Erythroblast (primary cell): ENCODE measurements at regions not wholly inside any gene's neighbourhood (a gene's known extent, or its start where the extent isn't known, plus 50 kb on each side); places are given as distances from the start of the nearest gene placed in this dataset.
"Not testable (repeated sequence)": the region's sequence is repeated elsewhere in the genome, so short reads cannot be mapped to it uniquely, and the experiment has no call there.

Experiments used
- DNase-seq, 2 experiments: peaks; one replicate each; lab custom pipeline; 2025; lab: John Stamatoyannopoulos, UW
- GATA1 ChIP-seq: IDR thresholded peaks from 2 replicates; pipeline ENCODE4 v1.6.1; 2011; ENCODE audit warnings: low read depth, mild to moderate bottlenecking, control low read depth, low read length, moderate library complexity
- POLR2A ChIP-seq: IDR thresholded peaks from 2 replicates; pipeline ENCODE4 v1.6.1; 2011; ENCODE audit warnings: mild to moderate bottlenecking, low read length

DNA sequence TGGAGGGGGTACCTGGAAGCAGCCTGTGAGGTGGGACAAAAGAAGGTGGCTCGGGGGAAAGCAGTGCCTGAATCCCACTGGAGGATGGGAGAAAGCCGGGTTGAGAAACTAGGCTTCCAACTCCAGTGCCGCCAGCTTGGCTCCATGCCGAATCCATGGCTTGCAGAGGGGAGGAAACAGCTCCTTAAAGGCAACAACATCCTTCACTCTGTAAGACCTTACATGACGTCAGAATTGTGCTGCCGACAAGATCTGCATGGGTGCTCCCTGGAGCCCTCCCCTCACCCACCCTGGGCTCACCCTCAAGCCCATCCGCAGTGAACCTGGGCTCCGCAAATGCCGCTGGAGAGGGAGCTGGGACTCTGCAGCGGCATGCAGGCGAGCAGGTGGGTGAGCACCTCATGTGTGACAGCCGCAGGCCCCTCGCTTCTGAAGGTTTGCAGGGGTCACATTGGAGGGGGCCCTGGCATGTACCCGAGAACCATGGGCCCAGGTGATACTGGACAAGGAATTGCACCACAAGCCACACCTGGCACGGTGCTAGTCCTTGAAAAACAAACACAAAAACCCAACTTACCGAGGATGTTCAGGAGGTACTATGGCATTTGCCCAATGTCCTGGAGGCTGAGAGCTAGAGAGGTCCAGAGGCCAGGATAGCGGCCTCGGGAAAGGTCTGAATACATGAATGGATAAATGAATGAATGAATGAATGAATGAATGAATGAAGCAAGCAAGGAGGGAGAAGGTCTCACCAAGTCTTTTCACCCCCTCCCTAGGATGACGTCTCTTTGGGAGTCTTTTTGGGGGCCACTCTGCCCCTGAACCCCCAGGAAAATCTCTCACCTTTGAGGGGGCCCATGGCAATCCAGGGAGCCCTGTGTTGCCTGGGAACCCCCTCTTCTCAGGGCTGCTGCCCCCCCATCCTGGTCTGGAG is 238.6 kb upstream of the SHH start:
- DNase-seq: no peak
- no peak for TF ChIP-seq POLR2A
- TF ChIP-seq GATA1: no peak

DNA sequence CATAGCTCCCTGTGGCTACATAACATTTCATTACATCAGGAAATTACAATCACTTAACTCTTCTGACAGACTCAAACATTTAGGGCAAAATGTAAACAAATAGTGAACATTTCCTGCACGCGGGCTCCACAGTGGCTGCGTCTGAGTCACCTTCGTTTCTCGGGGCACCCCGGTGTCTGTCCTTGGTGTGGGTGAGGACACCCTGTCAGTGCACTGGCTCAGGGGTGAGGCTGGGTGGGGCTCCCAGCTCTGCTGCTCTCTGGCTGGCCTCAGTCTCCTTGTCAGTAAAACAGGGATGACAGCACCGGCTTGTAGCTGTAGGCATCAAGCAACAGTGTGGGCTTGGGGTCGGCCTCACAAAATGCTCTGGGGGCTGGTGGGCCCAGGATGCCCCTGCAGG is 237.1 kb upstream of the SHH start:
- no peak for TF ChIP-seq POLR2A
- TF ChIP-seq GATA1: no peak

GRCh38 chr7:156046031-156046560 is 233.8 kb upstream of the SHH start:
- TF ChIP-seq GATA1 (no peak), POLR2A (no peak)
- no peak for DNase-seq

More for the DNA sequence above, 237.1 kb upstream of the SHH start:
- no peak for DNase-seq

GRCh38 chr7:156043416-156044178 is 231.3 kb upstream of the SHH start:
- DNase-seq: no peak
- no peak for TF ChIP-seq POLR2A
- no peak for TF ChIP-seq GATA1

DNA sequence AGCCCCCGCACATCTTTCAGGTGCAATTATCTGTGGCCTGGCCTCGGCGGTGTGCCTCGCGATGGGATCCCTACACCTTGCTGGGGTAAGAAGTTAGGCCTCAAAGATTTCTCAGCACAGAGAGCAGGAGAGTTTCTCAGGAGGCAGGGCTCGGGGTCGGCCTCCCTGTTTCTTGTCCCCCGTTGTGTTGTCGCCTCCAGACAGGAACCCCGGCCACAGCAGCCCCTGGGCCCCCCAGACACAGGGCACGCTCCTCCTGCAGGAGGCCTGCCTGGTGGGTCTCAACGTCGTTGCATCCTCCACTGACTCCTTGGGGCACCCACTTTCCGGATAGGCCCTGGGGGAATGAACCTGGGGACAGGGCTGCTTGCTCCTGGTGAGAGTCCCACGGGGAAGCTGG is 229.1 kb upstream of the SHH start:
- no peak for DNase-seq

GRCh38 chr7:156039971-156040677 is 227.9 kb upstream of the SHH start:
- no peak for DNase-seq
- TF ChIP-seq POLR2A (no peak), GATA1 (no peak)

More for the DNA sequence above, 229.1 kb upstream of the SHH start:
- TF ChIP-seq POLR2A (no peak), GATA1 (no peak)

GRCh38 chr7:156039194-156039593 is 226.9 kb upstream of the SHH start:
- no peak for DNase-seq
- TF ChIP-seq GATA1: no peak
- no peak for TF ChIP-seq POLR2A

GRCh38 chr7:156038345-156038744 is 226.1 kb upstream of the SHH start:
- TF ChIP-seq POLR2A (no peak), GATA1 (no peak)
- no peak for DNase-seq

GRCh38 chr7:156036153-156036552 is 223.9 kb upstream of the SHH start:
- DNase-seq: no peak
- TF ChIP-seq POLR2A: no peak
- TF ChIP-seq GATA1: no peak

- DNase-seq: not testable (repeated sequence)
Measured at GRCh38 chr7:156035387-156035786, 223.1 kb upstream of the SHH start.

GRCh38 chr7:156034397-156034796 is 222.1 kb upstream of the SHH start:
- no peak for TF ChIP-seq GATA1
- no peak for TF ChIP-seq POLR2A
- DNase-seq: no peak

GRCh38 chr7:156032973-156033372 is 220.7 kb upstream of the SHH start:
- no peak for DNase-seq
- no peak for TF ChIP-seq POLR2A
- TF ChIP-seq GATA1: no peak

DNA sequence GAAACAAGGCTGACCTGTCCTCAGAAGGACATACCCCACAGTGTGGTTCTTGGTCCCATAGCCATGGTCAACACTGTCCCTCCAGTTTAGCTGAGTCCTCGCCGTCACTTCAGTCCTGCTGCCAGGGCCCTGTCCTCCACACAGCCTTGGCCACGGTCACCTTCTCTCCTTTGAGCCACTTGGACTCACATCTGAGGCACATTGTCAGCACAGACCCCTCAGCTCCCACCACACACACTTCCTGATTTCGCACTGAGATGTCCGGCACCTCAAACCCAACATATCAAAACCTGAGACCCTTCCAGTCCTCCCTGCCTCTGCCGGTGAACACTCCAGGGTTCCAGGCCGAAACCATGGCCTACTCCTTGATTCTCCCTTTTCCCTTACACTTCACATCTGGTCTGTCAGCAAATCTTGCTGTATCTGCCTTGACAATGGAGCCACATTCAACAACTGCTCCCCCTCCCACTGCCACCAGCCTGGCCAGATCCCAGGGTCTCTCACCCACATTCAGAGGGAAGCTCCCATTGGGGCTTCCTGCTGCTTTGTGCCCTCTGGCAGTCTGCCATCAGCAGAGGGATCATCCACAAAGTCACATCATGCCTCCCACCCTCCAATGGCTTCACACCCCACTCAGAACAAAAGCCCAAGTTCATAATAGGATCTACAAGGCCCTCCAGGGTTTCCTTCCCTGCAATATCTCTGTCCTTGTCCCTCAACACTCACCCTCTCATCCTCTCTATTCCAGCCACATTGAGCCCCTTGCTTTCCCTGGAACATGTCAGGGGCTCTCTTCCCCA is 219.6 kb upstream of the SHH start:
- DNase-seq: no peak
- no peak for TF ChIP-seq GATA1
- no peak for TF ChIP-seq POLR2A
